Prostate gland (tissue), 2 donors: ENCODE measurements at regions not wholly inside any gene's neighbourhood (a gene's known extent, or its start where the extent isn't known, plus 50 kb on each side); places are given as distances from the start of the nearest gene placed in this dataset.

ENCODE experiments used
- DNase-seq: peaks from one replicate; pipeline ENCODE4 v3.0.0-alpha.2; 2019; ENCODE audit warnings: low spot score
- H3K27ac ChIP-seq, 2 donors: fragments of 200-600 bp; sonication (generic); 2 replicates each; pipeline ENCODE4 v1.5.1; 2017 to 2019
- H3K27me3 ChIP-seq: fragments of 200-600 bp; sonication (generic); replicated peaks from 2 replicates; pipeline ENCODE4 v1.5.1; 2019; ENCODE audit not compliant: insufficient read depth
- H3K36me3 ChIP-seq, 2 donors: fragments of 200-600 bp; sonication (generic); 1 replicate in 1 of 2; 2 replicates in 1 of 2; pipeline versions ENCODE4 v1.5.1 to v1.8.1; 2017 to 2019
- H3K4me1 ChIP-seq: fragments of 200-600 bp; sonication (generic); replicated peaks from 2 replicates; pipeline ENCODE4 v1.5.1; 2019
- H3K4me3 ChIP-seq, 2 donors: fragments of 200-600 bp; sonication (generic); 2 replicates each; pipeline ENCODE4 v1.5.1; 2017 to 2019
- H3K9me3 ChIP-seq: fragments of 200-600 bp; sonication (generic); 2 replicates; pipeline ENCODE4 v1.5.1; 2017
- CTCF ChIP-seq, 4 experiments: fragments of 200-600 bp in 2 of 4; fragments of 450-650 bp in 2 of 4; sonication (generic) in 2 of 4; IDR thresholded peaks; 1 replicate in 3 of 4; 2 replicates in 1 of 4; pipeline ENCODE4 v1.5.1; 2016 to 2019; ENCODE audit warnings: antibody characterized with exemption in 4 of 4, mild to moderate bottlenecking in 2 of 4, moderate library complexity in 2 of 4
- POLR2A ChIP-seq: fragments of 450-650 bp; IDR thresholded peaks from one replicate; pipeline ENCODE4 v1.6.1; 2016; ENCODE audit warnings: antibody characterized with exemption, mild to moderate bottlenecking
- POLR2AphosphoS5 ChIP-seq: sonication (generic); formaldehyde crosslinking; IDR thresholded peaks from one replicate; pipeline ENCODE4 v1.6.1; 2017; ENCODE audit warnings: antibody characterized with exemption
- WGBS: methylation state at CpG from one replicate; pipeline ENCODE4 v1.1.5; 2018; 5-methylcytosine and 5-hydroxymethylcytosine counted together
- intact Hi-C: fragments of 100-400 bp; cut with DNase I; formaldehyde crosslinking; loops from one replicate; pipeline ENCODE4 v1.14.2; 2022

GRCh38 chr12:115311875-115312274 lies 627.9 kb upstream of the TBX3 start:
- Histone ChIP-seq H3K27ac (no peak overlapping the region), H3K4me3 (no peak overlapping the region), H3K27me3 (no peaks in the 10 kb centered on the region), H3K4me1 (no peaks in the 10 kb centered on the region), H3K9me3 (no peaks in the 10 kb centered on the region), H3K36me3 (no peaks in the 10 kb centered on the region)
- TF ChIP-seq POLR2A (no peak), CTCF (IDR thresholded peaks at IDR 0.05) (no peak), POLR2AphosphoS5 (no peak)
- WGBS, result 93% methylated on average over 4 of the region's 4 CpGs
- intact Hi-C loops, result loop anchor here (10.0 kb wide), 1 partner anchor 617 kb away; no protein-coding TSS in a partner anchor
- DNase-seq, result no peak

GRCh38 chr12:115308918-115309317 lies 624.9 kb upstream of the TBX3 start:
- intact Hi-C loops, result no loop called here
- no peak overlapping the region for H3K27ac ChIP-seq
- H3K4me3 ChIP-seq, result no peak overlapping the region
- no peaks in the 10 kb centered on the region for H3K27me3 ChIP-seq
- WGBS, result 100% methylated on average over 1 of the region's 1 CpG
- H3K36me3 ChIP-seq, result no peaks in the 10 kb centered on the region
- no peak for TF ChIP-seq POLR2A
- no peak for TF ChIP-seq POLR2AphosphoS5
- no peak for TF ChIP-seq CTCF (IDR thresholded peaks at IDR 0.05)
- no peaks in the 10 kb centered on the region for H3K9me3 ChIP-seq
- H3K4me1 ChIP-seq, result no peaks in the 10 kb centered on the region
- no peak for DNase-seq

- Histone ChIP-seq H3K4me3 (no peak overlapping the region), H3K36me3 (no peaks in the 10 kb centered on the region), H3K9me3 (no peaks in the 10 kb centered on the region), H3K27ac (no peak overlapping the region), H3K4me1 (no peaks in the 10 kb centered on the region), H3K27me3 (no peaks in the 10 kb centered on the region)
- 84% methylated on average over 4 of the region's 4 CpGs for WGBS
- DNase-seq, result no peak
- no peak for TF ChIP-seq CTCF (IDR thresholded peaks at IDR 0.05)
- no peak for TF ChIP-seq POLR2A
- no peak for TF ChIP-seq POLR2AphosphoS5
- intact Hi-C loops, result no loop called here
Measured at GRCh38 chr12:115306380-115306779, 622.4 kb upstream of the TBX3 start.

- no peak overlapping the region for H3K27ac ChIP-seq
- no peaks in the 10 kb centered on the region for H3K36me3 ChIP-seq
- no peak for TF ChIP-seq CTCF (IDR thresholded peaks at IDR 0.05)
- no peak for TF ChIP-seq POLR2A
- TF ChIP-seq POLR2AphosphoS5, result no peak
- intact Hi-C loops, result no loop called here
- H3K9me3 ChIP-seq, result no peaks in the 10 kb centered on the region
- H3K4me1 ChIP-seq, result no peaks in the 10 kb centered on the region
- H3K27me3 ChIP-seq, result no peaks in the 10 kb centered on the region
- no peak for DNase-seq
- 59% methylated on average over 3 of the region's 3 CpGs for WGBS
- H3K4me3 ChIP-seq, result no peak overlapping the region
Measured at GRCh38 chr12:115305867-115306266, 621.9 kb upstream of the TBX3 start.

GRCh38 chr12:115305275-115305674 lies 621.3 kb upstream of the TBX3 start:
- 76% methylated on average over 4 of the region's 4 CpGs for WGBS
- no peak for TF ChIP-seq CTCF (IDR thresholded peaks at IDR 0.05)
- TF ChIP-seq POLR2AphosphoS5, result no peak
- TF ChIP-seq POLR2A, result no peak

More at GRCh38 chr12:115305275-115305674, 621.3 kb upstream of the TBX3 start:
- Histone ChIP-seq H3K4me3 (no peak overlapping the region), H3K9me3 (no peaks in the 10 kb centered on the region), H3K27ac (no peak overlapping the region), H3K27me3 (no peaks in the 10 kb centered on the region), H3K4me1 (no peaks in the 10 kb centered on the region), H3K36me3 (no peaks in the 10 kb centered on the region)
- no peak for DNase-seq
- intact Hi-C loops, result no loop called here
